ENCODE measurements at regions not wholly inside any gene's neighbourhood (a gene's known extent, or its start where the extent isn't known, plus 50 kb on each side); places are given as distances from the start of the nearest gene placed in this dataset.

- Histone ChIP-seq H3K36me3 (ENCODE audit: control insufficient read depth, insufficient read depth, low read length) (no peaks in the 10 kb centered on the region), H3K4me3 (ENCODE audit: low read depth, low read length) (no peak overlapping the region), H3K4me1 (ENCODE audit: control insufficient read depth, insufficient read depth, low read length, poor library complexity, severe bottlenecking) (no peaks in the 10 kb centered on the region), H3K27ac (ENCODE audit: insufficient read depth, low read length, poor library complexity, severe bottlenecking) (no peak overlapping the region), H3K27me3 (ENCODE audit: control insufficient read depth, insufficient read depth, low read length) (no peaks in the 10 kb centered on the region), H3K9me3 (ENCODE audit: control insufficient read depth in 2 of 2, low read length in 2 of 2) (no peaks in the 10 kb centered on the region)
- Mint-ChIP-seq H3K4me3 (no peak overlapping the region), H3K36me3 (no peaks in the 10 kb centered on the region), H3K9me3 (peaks cover 0 to 5% (median 3%) of the 10 kb centered on the region in 7 donors), H3K27ac (no peak overlapping the region), H3K27me3 (no peaks in the 10 kb centered on the region), H3K4me1 (no peaks in the 10 kb centered on the region)
- no peak for DNase-seq
- no peak for ATAC-seq (ENCODE audit: low read depth in 2 of 2)
Observed at GRCh38 chr10:64484811-64485330, 963.7 kb downstream of the REEP3 start.

GRCh38 chr10:64486149-64486548 is 964.9 kb downstream of the REEP3 start:
- no peaks in the 10 kb centered on the region for H3K9me3 ChIP-seq (ENCODE audit: control insufficient read depth in 2 of 2, low read length in 2 of 2)
- H3K27me3 ChIP-seq (ENCODE audit: control insufficient read depth, insufficient read depth, low read length), result no peaks in the 10 kb centered on the region
- no peak overlapping the region for H3K4me3 ChIP-seq (ENCODE audit: low read depth, low read length)
- no peaks in the 10 kb centered on the region for H3K36me3 Mint-ChIP-seq
- DNase-seq (no peak), ATAC-seq (ENCODE audit: low read depth in 2 of 2) (no peak)
- H3K4me1 ChIP-seq (ENCODE audit: control insufficient read depth, insufficient read depth, low read length, poor library complexity, severe bottlenecking), result no peaks in the 10 kb centered on the region
- H3K9me3 Mint-ChIP-seq, result peaks cover 2 to 4% (median 2%) of the 10 kb centered on the region in 7 donors
- no peak overlapping the region for H3K27ac ChIP-seq (ENCODE audit: insufficient read depth, low read length, poor library complexity, severe bottlenecking)
- no peak overlapping the region for H3K27ac Mint-ChIP-seq
- no peaks in the 10 kb centered on the region for H3K4me1 Mint-ChIP-seq
- H3K27me3 Mint-ChIP-seq, result no peaks in the 10 kb centered on the region
- H3K4me3 Mint-ChIP-seq, result no peak overlapping the region
- H3K36me3 ChIP-seq (ENCODE audit: control insufficient read depth, insufficient read depth, low read length), result no peaks in the 10 kb centered on the region

GRCh38 chr10:64486901-64487300 is 965.7 kb downstream of the REEP3 start:
- Histone ChIP-seq H3K4me3 (ENCODE audit: low read depth, low read length) (no peak overlapping the region), H3K36me3 (ENCODE audit: control insufficient read depth, insufficient read depth, low read length) (no peaks in the 10 kb centered on the region), H3K27me3 (ENCODE audit: control insufficient read depth, insufficient read depth, low read length) (no peaks in the 10 kb centered on the region), H3K9me3 (ENCODE audit: control insufficient read depth in 2 of 2, low read length in 2 of 2) (no peaks in the 10 kb centered on the region), H3K27ac (ENCODE audit: insufficient read depth, low read length, poor library complexity, severe bottlenecking) (no peak overlapping the region), H3K4me1 (ENCODE audit: control insufficient read depth, insufficient read depth, low read length, poor library complexity, severe bottlenecking) (no peaks in the 10 kb centered on the region)
- Mint-ChIP-seq H3K4me1 (no peaks in the 10 kb centered on the region), H3K27me3 (no peaks in the 10 kb centered on the region), H3K9me3 (peaks cover 2 to 4% (median 2%) of the 10 kb centered on the region in 7 donors), H3K27ac (no peak overlapping the region), H3K36me3 (no peaks in the 10 kb centered on the region), H3K4me3 (no peak overlapping the region)
- DNase-seq (no peak), ATAC-seq (ENCODE audit: low read depth in 2 of 2) (no peak)

- no peaks in the 10 kb centered on the region for H3K4me1 ChIP-seq (ENCODE audit: control insufficient read depth, insufficient read depth, low read length, poor library complexity, severe bottlenecking)
- Mint-ChIP-seq H3K4me1 (no peaks in the 10 kb centered on the region), H3K4me3 (no peak overlapping the region), H3K36me3 (no peaks in the 10 kb centered on the region), H3K27ac (no peak overlapping the region), H3K27me3 (no peaks in the 10 kb centered on the region), H3K9me3 (peaks cover 0 to 26% (median 10%) of the 10 kb centered on the region in 7 donors)
- ATAC-seq (ENCODE audit: low read depth in 2 of 2), result no peak
- peaks cover 0 to 4% of the 10 kb centered on the region in 2 experiments for H3K9me3 ChIP-seq (ENCODE audit: control insufficient read depth in 2 of 2, low read length in 2 of 2)
- no peak overlapping the region for H3K4me3 ChIP-seq (ENCODE audit: low read depth, low read length)
- DNase-seq, result no peak
- H3K27ac ChIP-seq (ENCODE audit: insufficient read depth, low read length, poor library complexity, severe bottlenecking), result no peak overlapping the region
- H3K27me3 ChIP-seq (ENCODE audit: control insufficient read depth, insufficient read depth, low read length), result no peaks in the 10 kb centered on the region
- H3K36me3 ChIP-seq (ENCODE audit: control insufficient read depth, insufficient read depth, low read length), result no peaks in the 10 kb centered on the region
Observed at GRCh38 chr10:64494901-64495300, 973.7 kb downstream of the REEP3 start.

GRCh38 chr10:64497306-64497705 is 976.1 kb downstream of the REEP3 start:
- Mint-ChIP-seq H3K9me3 (peaks cover 0 to 30% (median 10%) of the 10 kb centered on the region in 7 donors), H3K36me3 (no peaks in the 10 kb centered on the region), H3K27ac (no peak overlapping the region), H3K4me1 (no peaks in the 10 kb centered on the region), H3K27me3 (no peaks in the 10 kb centered on the region), H3K4me3 (no peak overlapping the region)
- H3K36me3 ChIP-seq (ENCODE audit: control insufficient read depth, insufficient read depth, low read length), result no peaks in the 10 kb centered on the region
- no peak for DNase-seq
- no peaks in the 10 kb centered on the region for H3K4me1 ChIP-seq (ENCODE audit: control insufficient read depth, insufficient read depth, low read length, poor library complexity, severe bottlenecking)
- no peak overlapping the region for H3K4me3 ChIP-seq (ENCODE audit: low read depth, low read length)
- no peak overlapping the region for H3K27ac ChIP-seq (ENCODE audit: insufficient read depth, low read length, poor library complexity, severe bottlenecking)
- H3K9me3 ChIP-seq (ENCODE audit: control insufficient read depth in 2 of 2, low read length in 2 of 2), result peaks cover 0 to 4% of the 10 kb centered on the region in 2 experiments
- no peak for ATAC-seq (ENCODE audit: low read depth in 2 of 2)
- H3K27me3 ChIP-seq (ENCODE audit: control insufficient read depth, insufficient read depth, low read length), result no peaks in the 10 kb centered on the region

- DNase-seq (no peak), ATAC-seq (ENCODE audit: low read depth in 2 of 2) (no peak)
- Histone ChIP-seq H3K36me3 (ENCODE audit: control insufficient read depth, insufficient read depth, low read length) (no peaks in the 10 kb centered on the region), H3K27ac (ENCODE audit: insufficient read depth, low read length, poor library complexity, severe bottlenecking) (no peak overlapping the region), H3K4me3 (ENCODE audit: low read depth, low read length) (no peak overlapping the region), H3K9me3 (ENCODE audit: control insufficient read depth in 2 of 2, low read length in 2 of 2) (no peaks in the 10 kb centered on the region), H3K27me3 (ENCODE audit: control insufficient read depth, insufficient read depth, low read length) (no peaks in the 10 kb centered on the region), H3K4me1 (ENCODE audit: control insufficient read depth, insufficient read depth, low read length, poor library complexity, severe bottlenecking) (no peaks in the 10 kb centered on the region)
- Mint-ChIP-seq H3K36me3 (no peaks in the 10 kb centered on the region), H3K27me3 (no peaks in the 10 kb centered on the region), H3K27ac (no peak overlapping the region), H3K4me3 (no peak overlapping the region), H3K9me3 (peaks cover 0 to 21% (median 3%) of the 10 kb centered on the region in 7 donors), H3K4me1 (no peaks in the 10 kb centered on the region)
Observed at GRCh38 chr10:64501807-64502206, 980.6 kb downstream of the REEP3 start.

- Histone ChIP-seq H3K27ac (ENCODE audit: insufficient read depth, low read length, poor library complexity, severe bottlenecking) (no peak overlapping the region), H3K36me3 (ENCODE audit: control insufficient read depth, insufficient read depth, low read length) (no peaks in the 10 kb centered on the region), H3K27me3 (ENCODE audit: control insufficient read depth, insufficient read depth, low read length) (no peaks in the 10 kb centered on the region), H3K9me3 (ENCODE audit: control insufficient read depth in 2 of 2, low read length in 2 of 2) (no peaks in the 10 kb centered on the region), H3K4me1 (ENCODE audit: control insufficient read depth, insufficient read depth, low read length, poor library complexity, severe bottlenecking) (no peaks in the 10 kb centered on the region), H3K4me3 (ENCODE audit: low read depth, low read length) (no peak overlapping the region)
- Mint-ChIP-seq H3K4me3 (peak overlapping the region in 1 of 4 donors; percentile 10), H3K4me1 (no peaks in the 10 kb centered on the region), H3K9me3 (peaks cover 0 to 15% (median 3%) of the 10 kb centered on the region in 7 donors), H3K27ac (no peak overlapping the region), H3K36me3 (no peaks in the 10 kb centered on the region), H3K27me3 (no peaks in the 10 kb centered on the region)
- no peak for DNase-seq
- no peak for ATAC-seq (ENCODE audit: low read depth in 2 of 2)
Observed at GRCh38 chr10:64502936-64503335, 981.7 kb downstream of the REEP3 start.

- Histone ChIP-seq H3K4me3 (ENCODE audit: low read depth, low read length) (no peak overlapping the region), H3K27ac (ENCODE audit: insufficient read depth, low read length, poor library complexity, severe bottlenecking) (no peak overlapping the region), H3K36me3 (ENCODE audit: control insufficient read depth, insufficient read depth, low read length) (no peaks in the 10 kb centered on the region), H3K4me1 (ENCODE audit: control insufficient read depth, insufficient read depth, low read length, poor library complexity, severe bottlenecking) (no peaks in the 10 kb centered on the region), H3K27me3 (ENCODE audit: control insufficient read depth, insufficient read depth, low read length) (no peaks in the 10 kb centered on the region), H3K9me3 (ENCODE audit: control insufficient read depth in 2 of 2, low read length in 2 of 2) (no peaks in the 10 kb centered on the region)
- H3K27ac Mint-ChIP-seq, result no peak overlapping the region
- no peaks in the 10 kb centered on the region for H3K4me1 Mint-ChIP-seq
- H3K4me3 Mint-ChIP-seq, result no peak overlapping the region
- no peaks in the 10 kb centered on the region for H3K27me3 Mint-ChIP-seq
- no peaks in the 10 kb centered on the region for H3K36me3 Mint-ChIP-seq
- DNase-seq (no peak), ATAC-seq (ENCODE audit: low read depth in 2 of 2) (no peak)
- peaks cover 0 to 10% (median 3%) of the 10 kb centered on the region in 7 donors for H3K9me3 Mint-ChIP-seq
Observed at GRCh38 chr10:64503429-64503828, 982.2 kb downstream of the REEP3 start.
